ENCODE measurements at regions not wholly inside any gene's neighbourhood (a gene's known extent, or its start where the extent isn't known, plus 50 kb on each side); places are given as distances from the start of the nearest gene placed in this dataset.

DNA sequence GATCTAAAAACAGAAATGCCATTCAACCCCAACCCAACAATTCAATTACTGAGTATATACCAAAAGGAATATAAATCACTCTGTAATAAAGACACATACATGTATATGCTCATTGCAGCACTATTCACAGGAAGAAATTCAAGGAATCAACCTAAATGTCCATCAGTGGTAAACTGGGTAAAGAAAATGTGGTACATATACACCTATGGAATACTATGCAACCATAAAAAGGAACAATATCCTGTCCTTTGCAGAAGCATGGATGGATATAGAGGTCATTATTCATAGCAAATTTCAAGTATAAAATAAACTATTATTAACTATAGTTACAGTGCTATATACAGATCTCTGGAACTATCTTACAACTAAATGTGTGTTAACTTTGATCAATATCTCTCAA is 599.3 kb downstream of the CDH11 start:
- intact Hi-C loops (cut with micrococcal nuclease): no loop called here
- Mint-ChIP-seq H3K27ac (no peak overlapping the region), H3K27me3 (no peaks in the 10 kb centered on the region), H3K4me1 (no peaks in the 10 kb centered on the region), H3K36me3 (no peaks in the 10 kb centered on the region), H3K4me3 (no peak overlapping the region), H3K9me3 (peaks cover 0 to 24% (median 12%) of the 10 kb centered on the region in 8 donors)
- H3K27ac ChIP-seq (ENCODE audit: low read depth, low read length): no peak overlapping the region
- H3K4me1 ChIP-seq (ENCODE audit: insufficient read depth, low read length): no peaks in the 10 kb centered on the region
- H3K36me3 ChIP-seq (ENCODE audit: insufficient read depth, low read length): no peaks in the 10 kb centered on the region
- CTCF ChIA-PET (ENCODE audit: partially characterized antibody): no interaction called here
- H3K9me3 ChIP-seq (ENCODE audit: control insufficient read depth in 1 of 2, low read length in 2 of 2): peaks cover 0 to 9% of the 10 kb centered on the region in 2 donors
- POLR2A ChIA-PET (ENCODE audit: partially characterized antibody): no interaction called here
- DNase-seq: no peak
- H3K27me3 ChIP-seq (ENCODE audit: insufficient read depth, low read length): no peaks in the 10 kb centered on the region
- H3K4me3 ChIP-seq (ENCODE audit: low read length in 2 of 2): no peak overlapping the region

DNA sequence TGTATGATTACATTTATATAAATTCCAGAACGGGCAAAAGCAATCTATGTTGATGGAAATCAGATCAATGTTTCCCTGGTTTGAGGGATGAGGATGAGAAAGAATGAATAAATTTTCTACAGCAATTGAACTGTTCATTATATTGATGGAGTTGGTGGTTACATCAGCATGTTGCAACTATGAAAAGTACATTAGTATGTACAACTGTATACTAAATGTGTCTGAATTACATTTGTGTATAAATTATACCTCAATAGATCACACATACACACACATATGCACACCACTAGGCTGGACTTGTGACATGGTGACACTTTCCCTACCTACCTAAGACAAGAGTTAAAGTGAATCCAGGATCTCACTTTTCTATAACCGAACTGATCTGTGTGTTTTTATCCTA is 608.0 kb downstream of the CDH11 start:
- intact Hi-C loops (cut with micrococcal nuclease): no loop called here
- H3K4me1 ChIP-seq (ENCODE audit: insufficient read depth, low read length): no peaks in the 10 kb centered on the region
- H3K4me1 Mint-ChIP-seq: no peaks in the 10 kb centered on the region
- H3K4me3 Mint-ChIP-seq: no peak overlapping the region
- H3K27me3 ChIP-seq (ENCODE audit: insufficient read depth, low read length): no peaks in the 10 kb centered on the region
- no peaks in the 10 kb centered on the region for H3K27me3 Mint-ChIP-seq
- no peak for DNase-seq
- ChIA-PET POLR2A (ENCODE audit: partially characterized antibody) (no interaction called here), CTCF (ENCODE audit: partially characterized antibody) (no interaction called here)
- no peak overlapping the region for H3K4me3 ChIP-seq (ENCODE audit: low read length in 2 of 2)
- H3K27ac ChIP-seq (ENCODE audit: low read depth, low read length): no peak overlapping the region
- H3K36me3 ChIP-seq (ENCODE audit: insufficient read depth, low read length): no peaks in the 10 kb centered on the region
- H3K9me3 Mint-ChIP-seq: peaks cover 2 to 22% (median 11%) of the 10 kb centered on the region in 8 donors
- H3K36me3 Mint-ChIP-seq: no peaks in the 10 kb centered on the region
- no peaks in the 10 kb centered on the region for H3K9me3 ChIP-seq (ENCODE audit: control insufficient read depth in 1 of 2, low read length in 2 of 2)
- no peak overlapping the region for H3K27ac Mint-ChIP-seq

- no peak overlapping the region for H3K27ac Mint-ChIP-seq
- CTCF ChIA-PET (ENCODE audit: partially characterized antibody): no interaction called here
Measured at GRCh38 chr16:64507240-64508024, 614.4 kb downstream of the CDH11 start.

DNA sequence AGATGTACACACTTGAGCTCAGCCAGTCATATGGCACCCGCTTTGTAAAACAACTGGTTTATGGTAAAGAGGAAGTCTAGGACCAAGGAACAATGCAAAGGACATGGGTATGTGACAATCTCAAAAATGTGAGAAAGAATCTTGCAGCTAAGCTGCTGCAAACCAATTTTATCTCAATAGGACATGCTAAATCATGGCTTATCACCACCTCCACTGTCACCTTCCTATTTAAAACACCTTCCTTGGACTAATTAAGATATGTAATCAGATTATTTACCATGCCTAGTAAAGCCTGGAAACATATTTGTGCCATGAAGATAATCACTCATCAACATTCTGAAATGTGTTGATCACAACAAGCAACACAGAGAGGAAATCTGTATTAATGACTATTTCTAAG is 622.7 kb downstream of the CDH11 start:
- Mint-ChIP-seq H3K4me3 (no peak overlapping the region), H3K27ac (no peak overlapping the region)

More at GRCh38 chr16:64507240-64508024, 614.4 kb downstream of the CDH11 start:
- no peaks in the 10 kb centered on the region for H3K4me1 Mint-ChIP-seq
- H3K4me3 Mint-ChIP-seq: no peak overlapping the region
- H3K9me3 Mint-ChIP-seq: peaks cover 0 to 25% (median 10%) of the 10 kb centered on the region in 8 donors
- H3K27me3 Mint-ChIP-seq: no peaks in the 10 kb centered on the region
- POLR2A ChIA-PET (ENCODE audit: partially characterized antibody): no interaction called here
- DNase-seq: no peak
- H3K9me3 ChIP-seq (ENCODE audit: control insufficient read depth in 1 of 2, low read length in 2 of 2): peaks cover 0 to 12% of the 10 kb centered on the region in 2 donors
- intact Hi-C loops (cut with micrococcal nuclease): no loop called here
- no peaks in the 10 kb centered on the region for H3K27me3 ChIP-seq (ENCODE audit: insufficient read depth, low read length)
- no peak overlapping the region for H3K27ac ChIP-seq (ENCODE audit: low read depth, low read length)
- no peak overlapping the region for H3K4me3 ChIP-seq (ENCODE audit: low read length in 2 of 2)
- no peaks in the 10 kb centered on the region for H3K36me3 ChIP-seq (ENCODE audit: insufficient read depth, low read length)
- H3K36me3 Mint-ChIP-seq: no peaks in the 10 kb centered on the region
- H3K4me1 ChIP-seq (ENCODE audit: insufficient read depth, low read length): no peaks in the 10 kb centered on the region

DNA sequence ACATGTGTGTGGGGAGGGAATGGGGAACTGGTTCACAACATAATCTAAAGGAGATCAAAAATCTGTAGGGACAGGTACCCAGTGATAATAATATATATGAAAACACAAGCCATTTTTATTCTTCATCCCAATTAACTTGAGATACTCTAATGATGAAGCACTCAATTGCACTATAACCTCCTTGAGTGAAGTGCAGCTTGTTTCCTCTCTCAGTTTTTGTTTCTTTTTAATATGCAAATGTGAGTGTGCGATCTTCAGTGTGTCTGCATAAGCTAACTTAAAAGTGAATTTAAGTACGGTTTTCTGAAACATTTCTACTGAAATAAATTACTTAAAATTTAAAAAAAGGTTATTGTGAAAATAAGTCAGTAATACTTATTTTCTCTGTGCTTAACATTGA is 623.5 kb downstream of the CDH11 start:
- DNase-seq: no peak
- peaks cover 0 to 15% (median 10%) of the 10 kb centered on the region in 8 donors for H3K9me3 Mint-ChIP-seq

More for the DNA sequence above, 622.7 kb downstream of the CDH11 start:
- DNase-seq: no peak
- intact Hi-C loops (cut with micrococcal nuclease): no loop called here
- Histone ChIP-seq H3K4me1 (ENCODE audit: insufficient read depth, low read length) (no peaks in the 10 kb centered on the region), H3K27ac (ENCODE audit: low read depth, low read length) (no peak overlapping the region), H3K36me3 (ENCODE audit: insufficient read depth, low read length) (no peaks in the 10 kb centered on the region), H3K27me3 (ENCODE audit: insufficient read depth, low read length) (no peaks in the 10 kb centered on the region), H3K4me3 (ENCODE audit: low read length in 2 of 2) (no peak overlapping the region), H3K9me3 (ENCODE audit: control insufficient read depth in 1 of 2, low read length in 2 of 2) (no peaks in the 10 kb centered on the region)
- CTCF ChIA-PET (ENCODE audit: partially characterized antibody): no interaction called here
- H3K27me3 Mint-ChIP-seq: no peaks in the 10 kb centered on the region
- no peaks in the 10 kb centered on the region for H3K4me1 Mint-ChIP-seq
- peaks cover 0 to 21% (median 8%) of the 10 kb centered on the region in 8 donors for H3K9me3 Mint-ChIP-seq
- POLR2A ChIA-PET (ENCODE audit: partially characterized antibody): no interaction called here
- no peaks in the 10 kb centered on the region for H3K36me3 Mint-ChIP-seq

DNA sequence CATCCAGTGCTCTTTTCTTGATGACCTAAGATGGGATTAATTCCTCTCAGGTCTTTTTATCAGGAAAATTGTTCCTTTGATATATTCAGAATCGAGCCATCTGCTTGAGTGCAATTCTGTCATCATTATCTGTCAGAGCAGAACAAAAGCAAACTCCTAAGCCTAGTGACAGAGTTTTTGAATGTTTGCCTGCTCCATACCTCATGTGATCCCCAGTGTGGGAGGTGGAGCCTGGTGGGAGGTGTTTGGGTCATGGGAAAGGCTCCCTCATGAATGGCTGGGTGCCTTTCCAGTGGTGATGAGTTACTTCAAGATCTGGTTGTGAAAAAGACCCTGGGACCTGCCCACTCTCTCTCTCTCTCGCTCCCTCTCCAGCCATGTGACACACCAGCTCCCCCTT is 628.2 kb downstream of the CDH11 start:
- intact Hi-C loops (cut with micrococcal nuclease): no loop called here
- no peak for DNase-seq
- ChIA-PET POLR2A (ENCODE audit: partially characterized antibody) (no interaction called here), CTCF (ENCODE audit: partially characterized antibody) (no interaction called here)
- H3K27me3 Mint-ChIP-seq: no peaks in the 10 kb centered on the region
- no peak overlapping the region for H3K27ac Mint-ChIP-seq
- no peaks in the 10 kb centered on the region for H3K4me1 Mint-ChIP-seq
- no peak overlapping the region for H3K4me3 Mint-ChIP-seq
- Histone ChIP-seq H3K27ac (ENCODE audit: low read depth, low read length) (no peak overlapping the region), H3K36me3 (ENCODE audit: insufficient read depth, low read length) (no peaks in the 10 kb centered on the region), H3K4me3 (ENCODE audit: low read length in 2 of 2) (no peak overlapping the region), H3K27me3 (ENCODE audit: insufficient read depth, low read length) (no peaks in the 10 kb centered on the region), H3K4me1 (ENCODE audit: insufficient read depth, low read length) (no peaks in the 10 kb centered on the region), H3K9me3 (ENCODE audit: control insufficient read depth in 1 of 2, low read length in 2 of 2) (no peaks in the 10 kb centered on the region)
- peaks cover 2 to 30% (median 21%) of the 10 kb centered on the region in 8 donors for H3K9me3 Mint-ChIP-seq
- no peaks in the 10 kb centered on the region for H3K36me3 Mint-ChIP-seq

More for the DNA sequence above, 623.5 kb downstream of the CDH11 start:
- intact Hi-C loops (cut with micrococcal nuclease): no loop called here
- no peaks in the 10 kb centered on the region for H3K9me3 ChIP-seq (ENCODE audit: control insufficient read depth in 1 of 2, low read length in 2 of 2)
- no peaks in the 10 kb centered on the region for H3K4me1 Mint-ChIP-seq
- H3K36me3 ChIP-seq (ENCODE audit: insufficient read depth, low read length): no peaks in the 10 kb centered on the region
- no peaks in the 10 kb centered on the region for H3K36me3 Mint-ChIP-seq
- ChIA-PET CTCF (ENCODE audit: partially characterized antibody) (no interaction called here), POLR2A (ENCODE audit: partially characterized antibody) (no interaction called here)
- no peak overlapping the region for H3K4me3 ChIP-seq (ENCODE audit: low read length in 2 of 2)
- no peak overlapping the region for H3K27ac Mint-ChIP-seq
- no peaks in the 10 kb centered on the region for H3K4me1 ChIP-seq (ENCODE audit: insufficient read depth, low read length)
- no peak overlapping the region for H3K4me3 Mint-ChIP-seq
- no peaks in the 10 kb centered on the region for H3K27me3 ChIP-seq (ENCODE audit: insufficient read depth, low read length)
- no peaks in the 10 kb centered on the region for H3K27me3 Mint-ChIP-seq
- no peak overlapping the region for H3K27ac ChIP-seq (ENCODE audit: low read depth, low read length)

DNA sequence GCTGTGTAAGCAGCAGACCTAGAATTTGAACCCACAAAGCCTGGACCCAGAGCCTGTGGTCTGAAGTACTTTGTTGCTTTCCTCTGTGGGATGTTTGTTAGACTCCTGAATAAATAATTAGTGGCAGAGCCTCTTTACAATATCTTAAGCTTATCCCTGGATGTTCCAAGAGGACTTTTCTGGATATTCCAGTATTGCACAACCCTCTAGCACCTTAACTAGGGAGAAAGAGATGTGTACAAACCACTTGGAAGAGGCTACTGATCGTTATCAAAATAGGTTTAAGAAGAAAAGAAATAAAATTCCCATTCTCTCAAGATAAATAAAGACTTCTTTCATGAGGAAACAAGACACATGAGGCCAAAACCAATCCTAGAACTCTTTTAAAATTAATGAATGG is 632.4 kb downstream of the CDH11 start:
- DNase-seq: no peak
- CTCF ChIA-PET (ENCODE audit: partially characterized antibody): no interaction called here
- Histone ChIP-seq H3K4me3 (ENCODE audit: low read length in 2 of 2) (no peak overlapping the region), H3K27ac (ENCODE audit: low read depth, low read length) (no peak overlapping the region), H3K9me3 (ENCODE audit: control insufficient read depth in 1 of 2, low read length in 2 of 2) (no peaks in the 10 kb centered on the region), H3K4me1 (ENCODE audit: insufficient read depth, low read length) (no peaks in the 10 kb centered on the region), H3K27me3 (ENCODE audit: insufficient read depth, low read length) (no peaks in the 10 kb centered on the region), H3K36me3 (ENCODE audit: insufficient read depth, low read length) (no peaks in the 10 kb centered on the region)
- intact Hi-C loops (cut with micrococcal nuclease): no loop called here
- POLR2A ChIA-PET (ENCODE audit: partially characterized antibody): no interaction called here
- Mint-ChIP-seq H3K27me3 (no peaks in the 10 kb centered on the region), H3K36me3 (no peaks in the 10 kb centered on the region), H3K4me3 (no peak overlapping the region), H3K9me3 (peaks cover 5 to 55% (median 24%) of the 10 kb centered on the region in 8 donors), H3K4me1 (no peaks in the 10 kb centered on the region), H3K27ac (no peak overlapping the region)
